HUES6 (cell line): ENCODE measurements at regions not wholly inside any gene's neighbourhood (a gene's known extent, or its start where the extent isn't known, plus 50 kb on each side); places are given as distances from the start of the nearest gene placed in this dataset.

Experiments used
- H3K27ac ChIP-seq: 2 replicates; pipeline ENCODE4 v1.7.0; 2013; ENCODE audit warnings: low read depth, mild to moderate bottlenecking, low read length, inconsistent platforms
- H3K27me3 ChIP-seq: 2 replicates; pipeline ENCODE4 v1.6.1; 2013; ENCODE audit warnings: low read length; ENCODE audit not compliant: control insufficient read depth, insufficient read depth
- H3K36me3 ChIP-seq: 2 replicates; pipeline ENCODE4 v1.6.1; 2013; ENCODE audit warnings: low read length; ENCODE audit not compliant: control insufficient read depth, insufficient read depth
- H3K4me1 ChIP-seq: 2 replicates; pipeline ENCODE4 v1.6.1; 2013; ENCODE audit warnings: low read length; ENCODE audit not compliant: control insufficient read depth, insufficient read depth
- H3K4me3 ChIP-seq: 2 replicates; pipeline ENCODE4 v1.5.1; 2013; ENCODE audit warnings: low read depth, low read length
- H3K9ac ChIP-seq: one replicate; pipeline ENCODE4 v1.6.1; 2013; ENCODE audit warnings: mild to moderate bottlenecking, low read length
- H3K9me3 ChIP-seq: 2 replicates; pipeline ENCODE4 v1.6.1; 2013; ENCODE audit warnings: low read depth, low read length; ENCODE audit not compliant: control insufficient read depth, insufficient read depth

GRCh38 chr11:92276773-92277172 is 52.2 kb downstream of the FAT3 start:
- Histone ChIP-seq H3K4me1 (no peaks in the 10 kb centered on the region), H3K36me3 (no peaks in the 10 kb centered on the region), H3K9ac (no peak overlapping the region), H3K27me3 (no peaks in the 10 kb centered on the region), H3K27ac (no peak overlapping the region), H3K9me3 (no peaks in the 10 kb centered on the region), H3K4me3 (no peak overlapping the region)

GRCh38 chr11:92277871-92278270 is 53.3 kb downstream of the FAT3 start:
- Histone ChIP-seq H3K4me1 (no peaks in the 10 kb centered on the region), H3K4me3 (no peak overlapping the region), H3K9ac (no peak overlapping the region), H3K27ac (no peak overlapping the region), H3K27me3 (no peaks in the 10 kb centered on the region), H3K9me3 (no peaks in the 10 kb centered on the region), H3K36me3 (no peaks in the 10 kb centered on the region)

GRCh38 chr11:92278791-92279433 is 54.3 kb downstream of the FAT3 start:
- Histone ChIP-seq H3K4me3 (no peak overlapping the region), H3K4me1 (no peaks in the 10 kb centered on the region), H3K9ac (no peak overlapping the region), H3K27me3 (no peaks in the 10 kb centered on the region), H3K36me3 (no peaks in the 10 kb centered on the region), H3K9me3 (no peaks in the 10 kb centered on the region), H3K27ac (no peak overlapping the region)

DNA sequence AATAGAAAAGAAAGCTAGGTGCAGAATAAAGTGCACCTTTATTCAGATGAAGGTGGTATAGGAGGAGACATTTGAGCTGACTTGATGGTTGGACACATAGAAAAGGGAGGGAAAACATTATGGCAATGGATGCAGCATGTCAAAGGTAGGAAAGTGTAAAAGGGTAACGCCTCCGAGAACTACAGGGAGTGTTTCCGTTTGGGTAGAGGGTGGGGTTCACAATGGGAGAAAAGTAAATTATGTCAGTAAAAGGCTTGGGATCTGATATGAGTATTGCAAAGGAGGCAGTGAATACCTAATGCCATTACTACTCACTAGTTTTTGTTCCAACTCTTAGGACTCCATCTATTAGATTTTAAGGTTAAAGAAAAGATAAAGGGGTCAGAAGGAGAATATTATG is 59.5 kb downstream of the FAT3 start:
- H3K9me3 ChIP-seq = no peaks in the 10 kb centered on the region

GRCh38 chr11:92284558-92284957 is 59.9 kb downstream of the FAT3 start:
- H3K9me3 ChIP-seq = no peaks in the 10 kb centered on the region
- H3K4me1 ChIP-seq = no peaks in the 10 kb centered on the region; the same call in 1 of the 2 replicates
- no peaks in the 10 kb centered on the region for H3K27me3 ChIP-seq
- no peak overlapping the region for H3K4me3 ChIP-seq
- no peaks in the 10 kb centered on the region for H3K36me3 ChIP-seq
- H3K9ac ChIP-seq = no peak overlapping the region
- no peak overlapping the region for H3K27ac ChIP-seq

More for the DNA sequence above, 59.5 kb downstream of the FAT3 start:
- H3K9ac ChIP-seq = no peak overlapping the region
- no peaks in the 10 kb centered on the region for H3K27me3 ChIP-seq
- H3K27ac ChIP-seq = no peak overlapping the region
- no peak overlapping the region for H3K4me3 ChIP-seq
- H3K4me1 ChIP-seq = no peaks in the 10 kb centered on the region; the same call in 1 of the 2 replicates
- no peaks in the 10 kb centered on the region for H3K36me3 ChIP-seq

DNA sequence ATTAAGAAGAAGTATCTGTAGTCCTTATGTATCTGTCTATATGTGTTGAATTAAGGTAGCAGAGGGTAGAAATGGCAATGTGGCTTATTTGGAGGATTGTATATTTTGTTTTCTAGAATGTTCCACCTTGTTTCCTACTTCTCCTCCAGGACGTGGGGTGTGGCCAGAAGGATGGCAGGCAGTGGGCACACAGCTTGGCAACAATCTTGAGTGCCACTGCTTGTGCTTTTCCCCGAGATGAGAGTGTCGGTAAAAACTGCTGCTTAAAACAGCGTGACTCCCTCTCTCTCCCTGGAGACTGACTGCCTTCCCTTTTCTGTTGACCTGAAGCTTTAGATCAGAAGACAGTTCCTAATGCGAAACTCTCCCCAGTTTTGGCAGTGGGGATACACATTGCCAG is 61.2 kb downstream of the FAT3 start:
- no peaks in the 10 kb centered on the region for H3K9me3 ChIP-seq
- no peak overlapping the region for H3K4me3 ChIP-seq
- H3K9ac ChIP-seq = no peak overlapping the region
- H3K36me3 ChIP-seq = no peaks in the 10 kb centered on the region
- no peaks in the 10 kb centered on the region; the same call in 1 of the 2 replicates for H3K4me1 ChIP-seq
- H3K27me3 ChIP-seq = no peaks in the 10 kb centered on the region
- no peak overlapping the region for H3K27ac ChIP-seq

DNA sequence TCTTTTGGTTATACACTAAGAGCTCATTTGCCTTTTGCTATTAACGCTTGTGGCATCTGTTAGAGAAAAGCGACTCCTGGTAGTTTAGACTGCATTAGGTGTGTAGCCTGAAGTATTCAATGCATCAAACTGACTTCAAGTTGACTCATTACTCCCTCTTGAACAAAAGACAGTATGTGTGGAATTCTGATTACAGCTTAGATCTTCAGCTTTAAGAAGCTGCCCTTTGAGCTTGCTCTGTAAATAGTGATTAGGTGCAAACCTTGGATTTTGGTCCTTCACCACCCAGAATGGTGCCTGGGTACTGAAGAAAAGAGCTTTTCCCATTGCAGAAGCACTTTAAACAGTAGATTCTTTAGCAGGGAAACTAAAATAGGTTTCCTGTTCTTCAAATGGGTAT is 62.1 kb downstream of the FAT3 start:
- Histone ChIP-seq H3K27ac (no peak overlapping the region), H3K4me1 (no peaks in the 10 kb centered on the region; the same call in 1 of the 2 replicates)

DNA sequence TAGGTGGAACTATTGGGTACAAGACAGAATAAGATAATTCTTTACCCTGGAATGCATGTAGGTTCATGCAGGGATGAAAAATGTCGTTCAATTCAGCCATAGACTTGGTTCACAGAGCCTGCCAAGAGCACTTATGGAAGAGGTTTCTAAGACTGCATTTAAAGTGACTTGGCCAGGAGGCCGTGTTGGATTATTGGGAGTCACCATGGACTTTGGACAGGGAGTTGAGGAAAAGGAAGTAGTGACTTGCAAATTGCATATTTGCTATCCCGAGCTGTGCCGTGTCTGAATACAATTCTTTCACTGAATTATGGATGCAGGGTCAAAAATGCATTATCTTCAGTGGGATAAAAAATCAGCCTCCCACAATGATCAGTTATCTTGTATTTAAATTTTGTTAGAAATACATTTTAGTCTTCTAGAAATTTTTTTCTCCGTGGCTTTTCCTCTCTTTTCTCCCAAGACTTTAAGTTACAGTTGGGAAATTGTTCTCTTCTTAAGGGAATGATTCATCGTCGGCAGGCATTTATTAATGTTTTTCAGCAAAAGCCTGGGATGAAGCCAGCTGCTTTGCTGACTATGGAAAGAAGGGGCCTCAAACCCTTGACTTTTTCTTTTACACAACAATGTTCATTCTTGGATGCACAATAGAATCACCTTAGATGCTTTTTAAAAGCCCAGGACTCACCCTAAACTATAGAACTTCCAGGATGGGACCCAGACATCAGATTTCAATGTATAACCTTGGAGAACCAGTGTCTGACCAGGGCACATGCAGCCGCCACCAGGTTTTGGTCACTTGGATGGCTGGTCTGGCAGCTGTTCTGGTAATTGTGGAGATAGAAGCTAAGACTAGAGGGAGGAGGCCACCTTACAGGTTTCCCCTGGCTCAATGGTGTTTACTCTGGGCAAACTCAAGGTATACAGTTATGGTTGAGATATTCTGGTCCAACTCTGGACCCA is 70.8 kb downstream of the FAT3 start:
- H3K4me3 ChIP-seq = no peak overlapping the region
- H3K9me3 ChIP-seq = no peaks in the 10 kb centered on the region
- no peaks in the 10 kb centered on the region for H3K27me3 ChIP-seq
- H3K4me1 ChIP-seq = no peaks in the 10 kb centered on the region
- H3K36me3 ChIP-seq = no peaks in the 10 kb centered on the region
- H3K9ac ChIP-seq = no peak overlapping the region
- no peak overlapping the region for H3K27ac ChIP-seq

More for the DNA sequence above, 62.1 kb downstream of the FAT3 start:
- no peaks in the 10 kb centered on the region for H3K9me3 ChIP-seq
- no peaks in the 10 kb centered on the region for H3K27me3 ChIP-seq
- no peak overlapping the region for H3K9ac ChIP-seq
- H3K4me3 ChIP-seq = no peak overlapping the region
- H3K36me3 ChIP-seq = no peaks in the 10 kb centered on the region

DNA sequence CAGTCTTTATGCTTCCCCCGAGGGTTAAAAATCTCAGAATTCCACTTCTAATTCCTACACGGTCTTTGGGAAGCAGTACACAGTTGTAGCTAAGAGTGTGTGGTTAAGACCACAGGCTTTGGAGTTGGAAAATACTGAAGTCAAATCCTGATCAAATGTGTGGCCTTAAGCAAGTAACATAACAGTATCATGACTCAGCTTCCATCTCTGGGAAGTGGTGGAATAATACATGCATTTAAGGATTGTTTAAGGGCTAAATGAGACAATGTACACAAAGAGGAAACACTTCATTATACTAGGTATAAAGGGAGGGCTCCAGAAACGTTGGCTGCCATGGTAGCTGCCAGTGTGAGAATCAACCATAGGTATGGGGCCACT is 71.5 kb downstream of the FAT3 start:
- Histone ChIP-seq H3K4me3 (no peak overlapping the region), H3K9me3 (no peaks in the 10 kb centered on the region), H3K27me3 (no peaks in the 10 kb centered on the region), H3K27ac (no peak overlapping the region), H3K9ac (no peak overlapping the region), H3K4me1 (peaks cover 1% of the 10 kb centered on the region; the same call in 1 of the 2 replicates), H3K36me3 (no peaks in the 10 kb centered on the region)

DNA sequence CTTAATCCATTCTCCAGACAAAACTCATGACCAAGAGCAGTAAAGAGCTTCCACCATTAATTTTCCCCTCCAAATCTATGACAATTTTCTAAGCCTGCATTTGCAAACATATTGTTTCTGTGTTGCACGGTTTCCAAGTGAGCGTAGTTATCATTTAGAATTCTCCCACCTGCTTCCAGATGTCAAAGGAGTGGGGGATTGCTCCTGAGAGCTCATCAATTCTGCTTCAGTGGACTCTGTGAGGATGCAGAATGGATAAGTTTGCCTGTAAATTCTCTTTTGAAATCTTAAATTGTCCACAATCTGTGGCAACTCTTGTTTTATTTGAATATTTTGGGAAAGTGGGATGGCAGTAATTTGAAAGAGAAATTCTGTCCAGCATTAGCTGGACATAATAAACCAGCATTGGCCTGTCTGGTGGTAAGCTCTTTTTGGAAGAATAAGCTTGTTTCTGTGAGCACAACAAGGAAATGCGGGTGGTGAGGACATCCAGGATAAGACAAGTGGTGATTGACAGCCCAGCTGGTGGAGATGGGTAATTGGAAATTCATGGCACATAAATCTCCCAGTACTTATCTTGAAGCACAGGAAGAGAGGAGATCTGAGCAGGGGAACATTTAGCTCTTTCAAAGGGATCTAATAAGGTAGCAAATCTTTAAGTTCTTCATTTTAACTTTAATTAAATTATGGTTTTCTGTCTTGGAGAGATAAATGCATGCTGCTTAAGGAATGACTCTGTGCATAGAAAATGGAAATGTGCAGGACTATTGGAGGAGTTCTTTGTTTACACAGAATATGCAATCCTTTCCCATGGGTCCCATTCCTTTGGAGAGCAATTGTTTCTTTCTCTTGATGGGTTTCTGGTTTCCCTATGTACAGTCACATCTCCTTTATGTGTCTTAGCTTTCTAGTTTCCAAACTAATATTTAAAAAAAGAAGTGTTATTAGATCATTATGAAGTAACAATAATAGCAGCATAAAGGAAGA is 73.2 kb downstream of the FAT3 start:
- H3K27ac ChIP-seq = no peak overlapping the region
- H3K4me3 ChIP-seq = no peak overlapping the region
- H3K36me3 ChIP-seq = no peaks in the 10 kb centered on the region
- H3K27me3 ChIP-seq = no peaks in the 10 kb centered on the region
- peaks cover 3% of the 10 kb centered on the region; the same call in 1 of the 2 replicates for H3K4me1 ChIP-seq
- H3K9me3 ChIP-seq = no peaks in the 10 kb centered on the region
- H3K9ac ChIP-seq = no peak overlapping the region
